ENCODE measurements at regions not wholly inside any gene's neighbourhood (a gene's known extent, or its start where the extent isn't known, plus 50 kb on each side); places are given as distances from the start of the nearest gene placed in this dataset.

DNA sequence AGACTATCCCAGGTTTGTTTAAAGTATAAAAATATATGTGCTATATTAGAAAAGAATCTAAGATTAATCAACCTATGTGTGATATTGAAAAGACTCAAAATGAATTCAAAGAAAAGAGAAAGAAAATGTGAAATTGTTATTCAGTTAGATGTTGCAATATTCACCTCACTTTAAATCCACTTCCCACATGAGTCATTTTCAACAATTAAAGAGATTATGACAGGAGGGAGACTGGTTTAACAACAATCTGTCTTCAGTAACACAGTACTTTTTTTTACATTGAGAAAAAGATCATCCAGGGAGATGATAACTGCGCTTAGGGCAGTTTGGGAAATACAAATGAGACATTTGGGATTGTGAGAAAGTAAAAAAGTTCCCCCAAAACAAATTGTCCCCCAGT, 1246.2 kb downstream of the SLITRK1 start:
- Mint-ChIP-seq H3K27ac (no peak overlapping the region), H3K9me3 (peaks cover 6% of the 10 kb centered on the region), H3K4me3 (no peak overlapping the region), H3K36me3 (no peaks in the 10 kb centered on the region), H3K27me3 (no peaks in the 10 kb centered on the region), H3K4me1 (no peaks in the 10 kb centered on the region)
- ATAC-seq, result no peak

- H3K9me3 Mint-ChIP-seq, result peaks cover 6% of the 10 kb centered on the region
- ATAC-seq, result no peak
- no peaks in the 10 kb centered on the region for H3K36me3 Mint-ChIP-seq
- H3K4me3 Mint-ChIP-seq, result no peak overlapping the region
- no peak overlapping the region for H3K27ac Mint-ChIP-seq
- H3K27me3 Mint-ChIP-seq, result no peaks in the 10 kb centered on the region
- H3K4me1 Mint-ChIP-seq, result no peaks in the 10 kb centered on the region
Observed at GRCh38 chr13:82634946-82635345, 1247.3 kb downstream of the SLITRK1 start.

DNA sequence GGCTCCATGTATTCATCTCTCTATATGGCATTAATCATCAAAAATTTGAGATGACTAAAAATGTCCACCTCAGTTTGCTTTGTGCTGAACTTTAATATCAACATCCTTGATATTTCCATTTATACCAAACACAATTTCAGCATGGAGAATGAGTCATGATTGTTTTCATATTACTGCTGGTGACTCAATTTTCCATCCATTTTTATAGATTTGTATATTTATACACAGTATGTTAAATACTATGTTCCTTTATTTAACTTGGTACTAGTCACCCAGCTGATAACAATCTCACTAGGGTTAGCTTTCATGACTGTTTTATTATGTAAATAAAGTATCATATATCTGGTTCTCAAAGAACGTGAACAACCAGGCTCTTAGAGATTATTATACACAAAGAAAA, 1255.1 kb downstream of the SLITRK1 start:
- H3K27ac Mint-ChIP-seq, result no peak overlapping the region
- H3K4me3 Mint-ChIP-seq, result no peak overlapping the region
- H3K9me3 Mint-ChIP-seq, result no peaks in the 10 kb centered on the region
- no peaks in the 10 kb centered on the region for H3K4me1 Mint-ChIP-seq
- no peaks in the 10 kb centered on the region for H3K27me3 Mint-ChIP-seq
- H3K36me3 Mint-ChIP-seq, result no peaks in the 10 kb centered on the region
- no peak for ATAC-seq

DNA sequence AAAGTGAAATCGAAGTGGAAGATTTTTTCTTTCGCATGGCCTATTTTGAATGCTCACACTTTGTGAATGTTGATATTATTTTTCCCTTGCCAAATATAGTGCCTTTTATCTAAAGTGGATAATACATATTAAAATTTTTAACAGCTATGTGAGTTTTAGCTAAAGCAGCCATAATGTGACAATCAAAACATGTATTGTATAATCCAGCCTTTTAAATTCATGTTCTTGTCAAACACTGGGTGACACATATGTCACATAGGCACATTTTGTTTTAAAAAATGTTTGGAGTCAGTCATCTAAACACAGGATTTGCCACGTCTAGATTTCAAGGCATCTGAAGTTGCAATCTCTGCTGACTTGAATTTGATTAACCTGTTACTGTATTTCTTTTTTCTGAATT, 1256.6 kb downstream of the SLITRK1 start:
- Mint-ChIP-seq H3K27ac (no peak overlapping the region), H3K4me3 (no peak overlapping the region), H3K36me3 (no peaks in the 10 kb centered on the region), H3K4me1 (no peaks in the 10 kb centered on the region), H3K27me3 (no peaks in the 10 kb centered on the region), H3K9me3 (no peaks in the 10 kb centered on the region)
- ATAC-seq, result no peak

- Mint-ChIP-seq H3K36me3 (no peaks in the 10 kb centered on the region), H3K9me3 (no peaks in the 10 kb centered on the region), H3K4me1 (no peaks in the 10 kb centered on the region), H3K27me3 (no peaks in the 10 kb centered on the region), H3K27ac (no peak overlapping the region), H3K4me3 (no peak overlapping the region)
- no peak for ATAC-seq
Observed at GRCh38 chr13:82615043-82615442, 1267.2 kb downstream of the SLITRK1 start.

- no peak overlapping the region for H3K27ac Mint-ChIP-seq
- no peaks in the 10 kb centered on the region for H3K9me3 Mint-ChIP-seq
- no peaks in the 10 kb centered on the region for H3K4me1 Mint-ChIP-seq
- ATAC-seq, result no peak
- no peak overlapping the region for H3K4me3 Mint-ChIP-seq
- no peaks in the 10 kb centered on the region for H3K27me3 Mint-ChIP-seq
- no peaks in the 10 kb centered on the region for H3K36me3 Mint-ChIP-seq
Observed at GRCh38 chr13:82614086-82614485, 1268.2 kb downstream of the SLITRK1 start.

GRCh38 chr13:82606008-82606407, 1276.3 kb downstream of the SLITRK1 start:
- Mint-ChIP-seq H3K4me1 (no peaks in the 10 kb centered on the region), H3K27ac (no peak overlapping the region), H3K27me3 (no peaks in the 10 kb centered on the region), H3K4me3 (no peak overlapping the region), H3K9me3 (peaks cover 9% of the 10 kb centered on the region), H3K36me3 (no peaks in the 10 kb centered on the region)
- ATAC-seq, result no peak

DNA sequence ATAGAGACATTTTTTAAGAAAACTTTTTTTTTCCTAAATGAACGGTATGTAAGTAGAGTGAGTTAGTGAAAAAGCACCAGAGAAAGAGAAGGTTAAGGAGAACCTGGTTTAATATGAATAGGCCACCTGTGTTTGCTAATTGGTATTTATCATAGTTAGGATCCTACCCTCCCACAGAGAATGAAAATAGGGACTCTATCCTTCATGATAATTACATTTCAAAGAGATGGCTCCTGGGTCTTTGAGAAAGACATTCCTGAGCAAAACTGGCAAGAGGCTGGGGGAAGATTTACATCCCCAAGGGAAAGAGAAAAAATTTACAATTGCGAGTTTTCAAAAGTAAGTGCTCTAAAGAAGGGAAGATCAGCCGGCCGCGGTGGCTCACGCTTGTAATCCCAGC, 1284.5 kb downstream of the SLITRK1 start:
- H3K4me1 Mint-ChIP-seq, result no peaks in the 10 kb centered on the region
- no peaks in the 10 kb centered on the region for H3K27me3 Mint-ChIP-seq
- no peak for ATAC-seq
- no peaks in the 10 kb centered on the region for H3K36me3 Mint-ChIP-seq
- H3K27ac Mint-ChIP-seq, result no peak overlapping the region
- H3K4me3 Mint-ChIP-seq, result no peak overlapping the region
- H3K9me3 Mint-ChIP-seq, result peaks cover 5% of the 10 kb centered on the region

DNA sequence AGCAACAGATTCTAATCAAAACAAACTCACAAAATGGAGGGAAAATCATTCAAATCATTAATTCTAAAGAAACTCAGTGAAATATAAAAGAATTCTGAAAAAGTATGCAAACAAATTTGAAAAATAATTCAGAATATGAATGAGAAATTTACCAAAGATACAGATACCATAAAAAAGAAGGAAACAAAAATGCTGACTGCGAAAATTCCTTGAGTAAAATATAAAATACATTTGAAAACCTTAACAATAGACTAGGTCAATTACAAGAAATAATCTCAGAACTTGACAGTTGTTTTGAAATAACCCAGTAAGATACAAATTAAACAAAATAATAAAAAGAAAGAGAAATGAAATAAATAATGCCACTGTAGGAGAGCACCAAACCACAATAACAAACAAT, 1289.0 kb downstream of the SLITRK1 start:
- peaks cover 7% of the 10 kb centered on the region for H3K9me3 Mint-ChIP-seq
- no peak overlapping the region for H3K4me3 Mint-ChIP-seq
- no peak for ATAC-seq
- H3K27ac Mint-ChIP-seq, result no peak overlapping the region
- H3K27me3 Mint-ChIP-seq, result no peaks in the 10 kb centered on the region
- H3K36me3 Mint-ChIP-seq, result no peaks in the 10 kb centered on the region
- no peaks in the 10 kb centered on the region for H3K4me1 Mint-ChIP-seq

DNA sequence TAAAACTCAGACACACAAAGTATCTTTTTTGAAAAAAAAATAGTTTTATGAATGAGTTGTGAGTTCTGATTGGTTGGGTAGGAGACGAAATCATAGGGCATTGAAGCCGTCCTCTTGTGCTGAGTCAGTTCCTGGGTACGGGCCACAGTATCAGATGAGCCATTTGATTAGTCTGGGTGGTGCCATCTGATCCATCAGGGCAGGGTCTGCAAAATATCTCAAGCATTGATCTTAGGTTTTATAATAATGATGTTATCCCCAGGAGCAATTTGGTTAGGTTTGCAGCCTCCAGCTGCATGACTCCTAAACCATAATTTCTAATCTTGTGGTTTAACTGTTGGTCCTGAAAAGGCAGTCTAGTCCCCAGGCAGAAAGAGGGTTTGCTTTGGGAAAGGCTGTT, 1310.6 kb downstream of the SLITRK1 start:
- ATAC-seq, result no peak
- peaks cover 16% of the 10 kb centered on the region for H3K9me3 Mint-ChIP-seq
- H3K36me3 Mint-ChIP-seq, result no peaks in the 10 kb centered on the region
- no peak overlapping the region for H3K27ac Mint-ChIP-seq
- H3K4me3 Mint-ChIP-seq, result no peak overlapping the region
- no peaks in the 10 kb centered on the region for H3K27me3 Mint-ChIP-seq
- H3K4me1 Mint-ChIP-seq, result no peaks in the 10 kb centered on the region

- no peak overlapping the region for H3K4me3 Mint-ChIP-seq
Observed at GRCh38 chr13:82569581-82569980, 1312.7 kb downstream of the SLITRK1 start.

DNA sequence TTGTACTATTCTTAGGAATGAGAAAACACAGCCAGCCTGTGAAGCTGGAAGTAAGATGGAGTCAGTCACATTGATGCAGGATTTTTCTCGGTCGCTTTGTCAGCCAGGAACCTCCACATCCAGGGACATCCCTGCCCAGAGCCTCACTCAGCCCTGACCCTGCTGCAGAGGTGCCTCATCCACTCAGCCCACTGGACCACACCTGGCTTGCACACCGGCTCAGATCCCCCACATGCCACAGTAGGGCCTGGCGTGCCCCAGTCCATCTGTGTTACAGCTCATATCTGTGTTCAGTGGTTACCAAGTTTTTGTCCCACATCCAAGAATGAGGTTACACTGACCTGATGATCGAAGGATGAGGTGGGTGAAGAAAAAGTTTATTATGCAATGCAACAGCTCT, 1315.4 kb downstream of the SLITRK1 start:
- Mint-ChIP-seq H3K4me3 (no peak overlapping the region), H3K27me3 (no peaks in the 10 kb centered on the region), H3K27ac (no peak overlapping the region), H3K9me3 (peaks cover 12% of the 10 kb centered on the region), H3K36me3 (no peaks in the 10 kb centered on the region), H3K4me1 (no peaks in the 10 kb centered on the region)
- ATAC-seq, result no peak

More at GRCh38 chr13:82569581-82569980, 1312.7 kb downstream of the SLITRK1 start:
- Mint-ChIP-seq H3K36me3 (no peaks in the 10 kb centered on the region), H3K4me1 (no peaks in the 10 kb centered on the region), H3K27me3 (no peaks in the 10 kb centered on the region), H3K9me3 (peaks cover 14% of the 10 kb centered on the region), H3K27ac (no peak overlapping the region)
- no peak for ATAC-seq

DNA sequence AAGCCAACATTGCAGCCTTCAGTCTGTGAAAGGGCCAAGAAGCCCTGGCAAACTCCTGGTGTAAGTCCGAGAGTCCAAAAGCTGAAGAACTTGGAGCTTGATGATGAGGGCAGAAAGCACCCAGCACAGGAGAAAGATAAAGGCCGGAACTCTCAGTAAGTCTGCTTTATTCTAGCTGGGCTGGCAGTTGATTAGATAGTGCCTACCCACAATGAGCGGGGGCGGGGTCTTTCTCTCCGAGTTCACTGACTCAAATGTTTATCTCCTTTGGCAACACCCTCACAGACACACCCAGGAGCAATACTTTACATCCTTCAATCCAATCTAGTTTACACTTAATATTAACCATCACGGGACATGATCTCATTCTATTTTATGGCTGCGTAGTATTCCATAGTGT, 1317.1 kb downstream of the SLITRK1 start:
- Mint-ChIP-seq H3K4me3 (no peak overlapping the region), H3K27ac (no peak overlapping the region), H3K9me3 (peaks cover 9% of the 10 kb centered on the region), H3K27me3 (no peaks in the 10 kb centered on the region), H3K4me1 (no peaks in the 10 kb centered on the region), H3K36me3 (no peaks in the 10 kb centered on the region)
- no peak for ATAC-seq

- ATAC-seq, result no peak
- H3K27ac Mint-ChIP-seq, result no peak overlapping the region
- no peak overlapping the region for H3K4me3 Mint-ChIP-seq
- H3K27me3 Mint-ChIP-seq, result no peaks in the 10 kb centered on the region
- H3K4me1 Mint-ChIP-seq, result no peaks in the 10 kb centered on the region
- peaks cover 3% of the 10 kb centered on the region for H3K9me3 Mint-ChIP-seq
- H3K36me3 Mint-ChIP-seq, result no peaks in the 10 kb centered on the region
Observed at GRCh38 chr13:82560889-82561288, 1321.4 kb downstream of the SLITRK1 start.

DNA sequence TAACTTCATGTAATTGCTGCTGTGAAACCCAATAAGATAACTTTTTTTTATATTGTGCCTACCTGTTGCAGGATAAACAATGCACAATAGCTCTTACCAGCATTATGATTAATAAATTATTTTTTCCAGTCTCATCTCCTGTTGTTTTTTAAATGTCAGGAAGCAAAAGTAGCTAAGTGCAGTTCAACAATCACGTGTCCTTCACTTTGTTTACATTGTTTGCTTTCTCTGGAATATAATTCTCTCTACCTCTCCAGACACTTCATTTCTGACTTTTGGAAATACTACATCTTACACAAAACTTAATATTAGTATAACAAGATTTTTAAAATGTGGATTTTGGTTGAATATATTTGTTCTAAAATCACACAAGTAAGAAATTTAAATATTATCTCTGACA, 1359.4 kb downstream of the SLITRK1 start:
- peaks cover 7% of the 10 kb centered on the region for H3K9me3 Mint-ChIP-seq
- ATAC-seq, result no peak
- no peak overlapping the region for H3K4me3 Mint-ChIP-seq
- H3K27me3 Mint-ChIP-seq, result no peaks in the 10 kb centered on the region
- no peak overlapping the region for H3K27ac Mint-ChIP-seq
- H3K4me1 Mint-ChIP-seq, result no peaks in the 10 kb centered on the region
- no peaks in the 10 kb centered on the region for H3K36me3 Mint-ChIP-seq

DNA sequence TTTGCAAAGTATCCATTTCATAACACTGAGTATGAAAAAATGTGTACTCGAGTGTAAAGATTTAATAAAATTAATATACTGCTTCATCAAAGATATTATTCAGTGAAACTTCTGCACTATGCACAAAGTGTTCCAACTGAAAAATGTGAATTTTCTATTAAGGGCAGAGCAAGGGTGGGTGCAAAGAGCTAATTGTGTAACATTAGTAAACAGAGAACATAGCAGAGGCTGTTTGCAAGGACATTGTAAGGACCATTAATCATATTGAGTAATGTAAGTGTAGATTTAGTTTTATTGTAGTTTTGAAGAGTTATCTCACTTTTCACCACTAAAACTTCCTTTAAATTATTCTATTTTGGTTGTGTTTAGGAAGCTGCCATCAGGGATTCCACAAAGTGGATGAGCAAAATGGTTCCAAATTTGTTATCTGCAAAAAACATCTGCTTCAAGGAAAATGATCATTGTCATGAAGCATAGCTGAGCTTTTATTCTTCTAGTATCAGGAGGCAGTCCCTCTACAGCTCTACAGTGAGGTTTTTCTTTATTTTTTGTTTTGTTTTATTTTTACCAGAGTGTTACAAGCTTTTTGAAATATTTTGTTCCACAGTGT, 1375.4 kb downstream of the SLITRK1 start:
- Mint-ChIP-seq H3K4me3 (no peak overlapping the region), H3K27ac (no peak overlapping the region), H3K9me3 (peaks cover 3% of the 10 kb centered on the region), H3K4me1 (no peaks in the 10 kb centered on the region), H3K27me3 (no peaks in the 10 kb centered on the region), H3K36me3 (no peaks in the 10 kb centered on the region)
- ATAC-seq, result no peak

DNA sequence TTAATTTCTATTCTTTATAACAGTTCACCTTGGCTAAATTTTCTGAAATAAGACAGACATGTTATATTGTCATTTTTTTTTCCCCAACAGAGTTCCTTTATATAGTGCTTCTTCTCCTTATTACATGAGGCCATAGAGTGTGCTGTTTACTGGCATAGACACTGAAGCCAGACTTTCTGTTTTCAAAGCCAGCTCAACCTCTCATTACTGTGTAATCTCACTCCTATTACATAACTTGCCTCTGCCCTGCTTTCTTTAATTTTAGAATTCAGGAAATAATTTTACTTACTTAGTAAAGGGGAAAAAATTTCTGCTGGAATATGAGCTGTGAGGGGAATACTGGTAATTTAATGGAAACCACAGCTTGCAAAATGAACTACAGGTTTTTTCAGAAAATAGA, 1380.4 kb downstream of the SLITRK1 start:
- Mint-ChIP-seq H3K9me3 (no peaks in the 10 kb centered on the region), H3K4me3 (no peak overlapping the region), H3K27ac (no peak overlapping the region), H3K4me1 (no peaks in the 10 kb centered on the region), H3K36me3 (no peaks in the 10 kb centered on the region), H3K27me3 (no peaks in the 10 kb centered on the region)
- no peak for ATAC-seq
